OCI-LY7 (cell line): ENCODE measurements at regions not wholly inside any gene's neighbourhood (a gene's known extent, or its start where the extent isn't known, plus 50 kb on each side); places are given as distances from the start of the nearest gene placed in this dataset.

Source experiments
- BruUV-seq: library from RNA; stranded (reverse); fragments of 400-500 nt; replicated peaks from 2 replicates; lab custom pipeline; 2021; lab: Mats Ljungman, UMichigan
- CTCF ChIA-PET: fragments of 300-600 bp; sonication (Branson Sonifier 250); formaldehyde crosslinking; loops from one replicate; lab custom pipeline; 2022; ENCODE audit warnings: antibody characterized with exemption; ENCODE audit not compliant: unreplicated experiment; lab: Charles Lee
- POLR2A ChIA-PET: fragments of 300-600 bp; sonication (Branson Sonifier 250); formaldehyde crosslinking; loops from one replicate; lab custom pipeline; 2022; ENCODE audit warnings: antibody characterized with exemption; lab: Charles Lee
- DNase-seq: peaks from one replicate; pipeline ENCODE4 v3.0.0-alpha.2; 2015; ENCODE audit warnings: low spot score
- H2AFZ ChIP-seq: fragments of 200-600 bp; sonication (generic), shearing (Covaris generic); 2 replicates; pipeline ENCODE4 v1.6.1; 2014; ENCODE audit warnings: mild to moderate bottlenecking, antibody characterized with exemption, low read length, moderate library complexity
- H3K27ac ChIP-seq: fragments of 200-600 bp; sonication (generic); 2 replicates; pipeline ENCODE4 v1.5.1; 2014; ENCODE audit warnings: mixed run types, low read depth, mild to moderate bottlenecking, moderate library complexity, low read length, inconsistent platforms; ENCODE audit not compliant: poor library complexity, severe bottlenecking
- H3K36me3 ChIP-seq: fragments of 200-600 bp; sonication (generic); 2 replicates; pipeline ENCODE4 v1.6.1; 2014; ENCODE audit warnings: mild to moderate bottlenecking, antibody characterized with exemption, low read length, moderate library complexity, mixed read lengths; ENCODE audit not compliant: insufficient read depth
- H3K4me1 ChIP-seq: fragments of 200-600 bp; sonication (generic); 2 replicates; pipeline ENCODE4 v1.5.1; 2014; ENCODE audit warnings: mild to moderate bottlenecking, low read length; ENCODE audit not compliant: insufficient read depth, poor library complexity, severe bottlenecking
- H3K4me2 ChIP-seq: fragments of 200-600 bp; sonication (generic); 2 replicates; pipeline ENCODE4 v1.6.1; 2014; ENCODE audit warnings: mild to moderate bottlenecking, low read length
- H3K4me3 ChIP-seq: fragments of 200-600 bp; sonication (generic); 2 replicates; pipeline ENCODE4 v1.5.1; 2014; ENCODE audit warnings: mild to moderate bottlenecking, low read depth, low read length; ENCODE audit not compliant: poor library complexity, severe bottlenecking
- H3K79me2 ChIP-seq: fragments of 200-600 bp; sonication (generic); 2 replicates; pipeline ENCODE4 v1.6.1; 2016; ENCODE audit warnings: low read depth, mild to moderate bottlenecking, low read length, moderate library complexity, mixed read lengths; ENCODE audit not compliant: insufficient read depth
- H3K9me2 ChIP-seq: fragments of 200-600 bp; sonication (generic); 2 replicates; pipeline ENCODE4 v1.6.1; 2016; ENCODE audit warnings: mild to moderate bottlenecking, low read length, mixed read lengths; ENCODE audit not compliant: insufficient read depth
- H3K9me3 ChIP-seq: fragments of 200-600 bp; sonication (generic); 2 replicates; pipeline ENCODE4 v1.6.1; 2014; ENCODE audit warnings: mild to moderate bottlenecking, mixed run types, low read length, mixed read lengths
- H4K20me1 ChIP-seq: fragments of 200-600 bp; sonication (generic); 2 replicates; pipeline ENCODE4 v1.6.1; 2014; ENCODE audit warnings: mild to moderate bottlenecking, antibody characterized with exemption, low read length, moderate library complexity, mixed read lengths; ENCODE audit not compliant: insufficient read depth
- EZH2phosphoT487 ChIP-seq: fragments of 200-600 bp; sonication (generic); IDR thresholded peaks from 2 replicates; pipeline ENCODE4 v1.6.1; 2018; ENCODE audit warnings: low read depth, borderline replicate concordance, mild to moderate bottlenecking, mixed run types, antibody characterized with exemption, low read length, moderate library complexity, mixed read lengths
- intact Hi-C: fragments of 100-400 bp; cut with micrococcal nuclease; formaldehyde crosslinking; loops from one replicate; pipeline ENCODE4 v1.10.0; 2022; ENCODE audit not compliant: unreplicated experiment
- TF ChIP-seq, protein P1 (sequence below): fragments of 200-600 bp; sonication (generic); conservative IDR thresholded peaks from 2 replicates; pipeline ENCODE4 v1.5.1; 2014; ENCODE audit warnings: mild to moderate bottlenecking, antibody characterized with exemption, low read length, moderate library complexity, mixed read lengths

DNA sequence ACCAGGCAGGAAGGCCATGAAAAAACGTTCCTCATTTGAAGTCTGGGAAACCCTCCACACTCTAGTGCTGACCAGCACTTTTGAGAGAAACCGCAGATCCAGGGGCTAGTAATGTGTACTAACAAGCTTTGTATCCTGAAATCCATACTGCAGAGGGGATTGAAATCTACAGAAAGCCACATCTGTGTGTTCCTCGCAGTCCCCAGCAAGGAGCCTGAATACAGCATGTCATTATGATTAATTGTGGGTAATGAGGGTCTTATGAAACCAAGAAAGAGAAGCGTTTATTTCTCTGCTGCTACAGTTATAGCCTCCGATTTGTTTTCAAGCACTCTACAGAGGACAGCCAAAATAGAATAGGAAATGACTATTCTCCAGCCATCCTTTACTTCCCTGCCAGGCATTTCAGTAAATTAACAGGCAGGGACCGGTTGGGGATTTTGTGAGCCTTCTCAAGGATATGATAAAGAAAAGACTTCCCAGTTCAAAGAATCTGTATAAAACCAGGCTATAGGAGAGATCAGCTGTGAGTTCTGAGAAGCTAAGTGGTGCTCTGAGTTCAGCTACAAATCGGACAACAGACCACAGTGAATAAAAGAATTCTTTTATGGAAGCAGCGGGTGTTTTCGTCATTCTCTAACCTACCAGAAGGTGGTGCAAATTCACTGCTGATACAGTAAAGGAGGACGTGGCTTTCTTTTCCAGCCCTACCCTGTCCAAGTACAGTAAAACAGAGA is 133.4 kb downstream of the INSIG2 start:
- peak; percentile 60 for DNase-seq
- H3K4me1 ChIP-seq, result peaks cover 4% of the 10 kb centered on the region
- H3K4me2 ChIP-seq, result no peak overlapping the region
- ChIA-PET POLR2A (interaction anchor here (0.6 kb wide), 1 partner anchor 250 kb away, joined by 3 read pairs; no protein-coding TSS in a partner anchor), CTCF (interaction anchor here (0.6 kb wide), 1 partner anchor 19 kb away, joined by 3 read pairs; no protein-coding TSS in a partner anchor)
- no peak overlapping the region for H2AFZ ChIP-seq
- H3K9me2 ChIP-seq, result no peaks in the 10 kb centered on the region
- no peaks in the 10 kb centered on the region for H3K36me3 ChIP-seq
- H3K4me3 ChIP-seq, result no peak overlapping the region
- intact Hi-C loops, result loop anchor here (2.0 kb wide), 2 partner anchors 633 to 643 kb away; no protein-coding TSS in a partner anchor
- no peaks in the 10 kb centered on the region for H3K79me2 ChIP-seq
- H4K20me1 ChIP-seq, result no peaks in the 10 kb centered on the region
- no TSS peak for BruUV-seq
- H3K9me3 ChIP-seq, result no peaks in the 10 kb centered on the region
- H3K27ac ChIP-seq, result no peak overlapping the region
- no peak for TF ChIP-seq EZH2phosphoT487
- TF ChIP-seq, protein P1, sequence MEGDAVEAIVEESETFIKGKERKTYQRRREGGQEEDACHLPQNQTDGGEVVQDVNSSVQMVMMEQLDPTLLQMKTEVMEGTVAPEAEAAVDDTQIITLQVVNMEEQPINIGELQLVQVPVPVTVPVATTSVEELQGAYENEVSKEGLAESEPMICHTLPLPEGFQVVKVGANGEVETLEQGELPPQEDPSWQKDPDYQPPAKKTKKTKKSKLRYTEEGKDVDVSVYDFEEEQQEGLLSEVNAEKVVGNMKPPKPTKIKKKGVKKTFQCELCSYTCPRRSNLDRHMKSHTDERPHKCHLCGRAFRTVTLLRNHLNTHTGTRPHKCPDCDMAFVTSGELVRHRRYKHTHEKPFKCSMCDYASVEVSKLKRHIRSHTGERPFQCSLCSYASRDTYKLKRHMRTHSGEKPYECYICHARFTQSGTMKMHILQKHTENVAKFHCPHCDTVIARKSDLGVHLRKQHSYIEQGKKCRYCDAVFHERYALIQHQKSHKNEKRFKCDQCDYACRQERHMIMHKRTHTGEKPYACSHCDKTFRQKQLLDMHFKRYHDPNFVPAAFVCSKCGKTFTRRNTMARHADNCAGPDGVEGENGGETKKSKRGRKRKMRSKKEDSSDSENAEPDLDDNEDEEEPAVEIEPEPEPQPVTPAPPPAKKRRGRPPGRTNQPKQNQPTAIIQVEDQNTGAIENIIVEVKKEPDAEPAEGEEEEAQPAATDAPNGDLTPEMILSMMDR, result peak; percentile 91

DNA sequence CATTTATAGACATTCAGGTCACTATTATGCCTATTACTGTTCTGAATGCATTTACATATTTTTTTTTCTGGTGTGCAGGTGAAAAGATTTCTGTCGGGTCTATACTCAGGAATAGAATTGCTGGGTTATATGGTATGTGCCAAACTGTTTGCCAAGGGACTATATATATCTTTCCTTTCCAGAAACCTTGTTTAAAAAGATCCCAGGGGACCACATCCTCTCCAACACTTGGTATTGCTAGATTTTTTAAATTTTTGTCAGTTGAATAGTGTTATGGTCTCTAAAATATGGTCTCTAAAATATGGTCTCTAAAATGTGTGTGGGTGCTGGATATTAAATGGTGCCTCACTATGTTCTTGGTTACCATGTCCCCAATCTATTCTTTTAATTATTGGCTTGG is 131.3 kb downstream of the INSIG2 start:
- no peak for DNase-seq
- CTCF ChIA-PET, result no interaction called here
- intact Hi-C loops, result no loop called here
- Histone ChIP-seq H2AFZ (no peak overlapping the region), H3K9me2 (no peaks in the 10 kb centered on the region), H3K36me3 (no peaks in the 10 kb centered on the region), H3K4me2 (no peak overlapping the region), H3K27ac (no peak overlapping the region), H3K9me3 (no peaks in the 10 kb centered on the region), H3K79me2 (no peaks in the 10 kb centered on the region), H3K4me1 (peaks cover 4% of the 10 kb centered on the region), H3K4me3 (no peak overlapping the region), H4K20me1 (no peaks in the 10 kb centered on the region)
- POLR2A ChIA-PET, result no interaction called here
- BruUV-seq, result no TSS peak
- no peak for TF ChIP-seq EZH2phosphoT487
- TF ChIP-seq, protein P1, result no peak

GRCh38 chr2:118216224-118216623 is 128.0 kb downstream of the INSIG2 start:
- intact Hi-C loops, result no loop called here
- no TSS peak for BruUV-seq
- Histone ChIP-seq H3K4me3 (no peak overlapping the region), H3K36me3 (no peaks in the 10 kb centered on the region), H3K9me3 (no peaks in the 10 kb centered on the region), H4K20me1 (no peaks in the 10 kb centered on the region), H3K27ac (no peak overlapping the region), H3K4me2 (no peak overlapping the region), H3K4me1 (no peaks in the 10 kb centered on the region), H3K79me2 (no peaks in the 10 kb centered on the region), H3K9me2 (no peaks in the 10 kb centered on the region), H2AFZ (no peak overlapping the region)
- ChIA-PET POLR2A (interaction anchor here (0.7 kb wide), 1 partner anchor 547 kb away, joined by 7 read pairs; no protein-coding TSS in a partner anchor), CTCF (no interaction called here)
- TF ChIP-seq, protein P1, result no peak
- no peak for TF ChIP-seq EZH2phosphoT487
- DNase-seq, result no peak
